ENCODE measurements at regions not wholly inside any gene's neighbourhood (a gene's known extent, or its start where the extent isn't known, plus 50 kb on each side); places are given as distances from the start of the nearest gene placed in this dataset.

- TF ChIP-seq ZNF396 (CRISPR knock-in tag; IDR thresholded peaks at IDR 0.05; ENCODE audit: borderline replicate concordance) (no peak), FOXP1 (CRISPR knock-in tag; IDR thresholded peaks at IDR 0.05; ENCODE audit: borderline replicate concordance) (no peak), GABPB1 (CRISPR knock-in tag; IDR thresholded peaks at IDR 0.05) (no peak), NR1H2 (CRISPR knock-in tag; IDR thresholded peaks at IDR 0.05) (no peak), CBFB (CRISPR knock-in tag; IDR thresholded peaks at IDR 0.05; ENCODE audit: low read depth) (no peak), TCF7 (CRISPR knock-in tag; IDR thresholded peaks at IDR 0.05; ENCODE audit: low read depth) (no peak), ZBTB21 (CRISPR knock-in tag; IDR thresholded peaks at IDR 0.05; ENCODE audit: borderline replicate concordance) (no peak), ZNF416 (CRISPR knock-in tag; IDR thresholded peaks at IDR 0.05) (no peak), RORB (CRISPR knock-in tag; IDR thresholded peaks at IDR 0.05) (no peak), ZNF423 (CRISPR knock-in tag; IDR thresholded peaks at IDR 0.05) (no peak), MLX (CRISPR knock-in tag; IDR thresholded peaks at IDR 0.05) (no peak), EMX1 (CRISPR knock-in tag; IDR thresholded peaks at IDR 0.05) (no peak), FOXK1 (CRISPR knock-in tag; IDR thresholded peaks at IDR 0.05) (no peak), ERG (CRISPR knock-in tag; IDR thresholded peaks at IDR 0.05) (no peak), HMGXB4 (CRISPR knock-in tag; IDR thresholded peaks at IDR 0.05) (no peak)
- TF ChIP-seq, protein P1, sequence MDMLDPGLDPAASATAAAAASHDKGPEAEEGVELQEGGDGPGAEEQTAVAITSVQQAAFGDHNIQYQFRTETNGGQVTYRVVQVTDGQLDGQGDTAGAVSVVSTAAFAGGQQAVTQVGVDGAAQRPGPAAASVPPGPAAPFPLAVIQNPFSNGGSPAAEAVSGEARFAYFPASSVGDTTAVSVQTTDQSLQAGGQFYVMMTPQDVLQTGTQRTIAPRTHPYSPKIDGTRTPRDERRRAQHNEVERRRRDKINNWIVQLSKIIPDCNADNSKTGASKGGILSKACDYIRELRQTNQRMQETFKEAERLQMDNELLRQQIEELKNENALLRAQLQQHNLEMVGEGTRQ (CRISPR knock-in tag; IDR thresholded peaks at IDR 0.05): no peak
- TF ChIP-seq, protein P2, sequence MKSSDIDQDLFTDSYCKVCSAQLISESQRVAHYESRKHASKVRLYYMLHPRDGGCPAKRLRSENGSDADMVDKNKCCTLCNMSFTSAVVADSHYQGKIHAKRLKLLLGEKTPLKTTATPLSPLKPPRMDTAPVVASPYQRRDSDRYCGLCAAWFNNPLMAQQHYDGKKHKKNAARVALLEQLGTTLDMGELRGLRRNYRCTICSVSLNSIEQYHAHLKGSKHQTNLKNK (CRISPR knock-in tag; IDR thresholded peaks at IDR 0.05): no peak
- TF ChIP-seq, protein P3, sequence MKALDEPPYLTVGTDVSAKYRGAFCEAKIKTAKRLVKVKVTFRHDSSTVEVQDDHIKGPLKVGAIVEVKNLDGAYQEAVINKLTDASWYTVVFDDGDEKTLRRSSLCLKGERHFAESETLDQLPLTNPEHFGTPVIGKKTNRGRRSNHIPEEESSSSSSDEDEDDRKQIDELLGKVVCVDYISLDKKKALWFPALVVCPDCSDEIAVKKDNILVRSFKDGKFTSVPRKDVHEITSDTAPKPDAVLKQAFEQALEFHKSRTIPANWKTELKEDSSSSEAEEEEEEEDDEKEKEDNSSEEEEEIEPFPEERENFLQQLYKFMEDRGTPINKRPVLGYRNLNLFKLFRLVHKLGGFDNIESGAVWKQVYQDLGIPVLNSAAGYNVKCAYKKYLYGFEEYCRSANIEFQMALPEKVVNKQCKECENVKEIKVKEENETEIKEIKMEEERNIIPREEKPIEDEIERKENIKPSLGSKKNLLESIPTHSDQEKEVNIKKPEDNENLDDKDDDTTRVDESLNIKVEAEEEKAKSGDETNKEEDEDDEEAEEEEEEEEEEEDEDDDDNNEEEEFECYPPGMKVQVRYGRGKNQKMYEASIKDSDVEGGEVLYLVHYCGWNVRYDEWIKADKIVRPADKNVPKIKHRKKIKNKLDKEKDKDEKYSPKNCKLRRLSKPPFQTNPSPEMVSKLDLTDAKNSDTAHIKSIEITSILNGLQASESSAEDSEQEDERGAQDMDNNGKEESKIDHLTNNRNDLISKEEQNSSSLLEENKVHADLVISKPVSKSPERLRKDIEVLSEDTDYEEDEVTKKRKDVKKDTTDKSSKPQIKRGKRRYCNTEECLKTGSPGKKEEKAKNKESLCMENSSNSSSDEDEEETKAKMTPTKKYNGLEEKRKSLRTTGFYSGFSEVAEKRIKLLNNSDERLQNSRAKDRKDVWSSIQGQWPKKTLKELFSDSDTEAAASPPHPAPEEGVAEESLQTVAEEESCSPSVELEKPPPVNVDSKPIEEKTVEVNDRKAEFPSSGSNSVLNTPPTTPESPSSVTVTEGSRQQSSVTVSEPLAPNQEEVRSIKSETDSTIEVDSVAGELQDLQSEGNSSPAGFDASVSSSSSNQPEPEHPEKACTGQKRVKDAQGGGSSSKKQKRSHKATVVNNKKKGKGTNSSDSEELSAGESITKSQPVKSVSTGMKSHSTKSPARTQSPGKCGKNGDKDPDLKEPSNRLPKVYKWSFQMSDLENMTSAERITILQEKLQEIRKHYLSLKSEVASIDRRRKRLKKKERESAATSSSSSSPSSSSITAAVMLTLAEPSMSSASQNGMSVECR (CRISPR knock-in tag; IDR thresholded peaks at IDR 0.05; ENCODE audit: borderline replicate concordance): no peak
- TF ChIP-seq, protein P4, sequence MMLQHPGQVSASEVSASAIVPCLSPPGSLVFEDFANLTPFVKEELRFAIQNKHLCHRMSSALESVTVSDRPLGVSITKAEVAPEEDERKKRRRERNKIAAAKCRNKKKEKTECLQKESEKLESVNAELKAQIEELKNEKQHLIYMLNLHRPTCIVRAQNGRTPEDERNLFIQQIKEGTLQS (CRISPR knock-in tag; conservative IDR thresholded peaks at IDR 0.05): no peak
- no peaks in the 10 kb centered on the region for H3K36me3 Mint-ChIP-seq
Observed at GRCh38 chr11:134971381-134971780, 559.3 kb upstream of the B3GAT1 start.

More at GRCh38 chr11:134971381-134971780, 559.3 kb upstream of the B3GAT1 start:
- ATAC-seq (no peak), DNase-seq (ENCODE audit: low spot score) (no peak)
- Mint-ChIP-seq H3K4me1 (peaks cover 4% of the 10 kb centered on the region), H3K27ac (no peak overlapping the region), H3K9me3 (peaks cover 10% of the 10 kb centered on the region), H3K27me3 (ENCODE audit: low read depth) (peaks cover 9% of the 10 kb centered on the region; the same call in 1 of the 2 replicates), H3K4me3 (no peak overlapping the region)
- ChIA-PET POLR2A (no interaction called here), CTCF (no interaction called here)

Measured in WTC11 (cell line).